GM18498 (cell line): ENCODE measurements at regions not wholly inside any gene's neighbourhood (a gene's known extent, or its start where the extent isn't known, plus 50 kb on each side); places are given as distances from the start of the nearest gene placed in this dataset.

Source experiments
- ATAC-seq: cut with Tn5 transposase; IDR thresholded peaks from one replicate; pipeline ENCODE4 v1.9.1; 2021; ENCODE audit warnings: mild to moderate bottlenecking, moderate library complexity; ENCODE audit not compliant: unreplicated experiment

DNA sequence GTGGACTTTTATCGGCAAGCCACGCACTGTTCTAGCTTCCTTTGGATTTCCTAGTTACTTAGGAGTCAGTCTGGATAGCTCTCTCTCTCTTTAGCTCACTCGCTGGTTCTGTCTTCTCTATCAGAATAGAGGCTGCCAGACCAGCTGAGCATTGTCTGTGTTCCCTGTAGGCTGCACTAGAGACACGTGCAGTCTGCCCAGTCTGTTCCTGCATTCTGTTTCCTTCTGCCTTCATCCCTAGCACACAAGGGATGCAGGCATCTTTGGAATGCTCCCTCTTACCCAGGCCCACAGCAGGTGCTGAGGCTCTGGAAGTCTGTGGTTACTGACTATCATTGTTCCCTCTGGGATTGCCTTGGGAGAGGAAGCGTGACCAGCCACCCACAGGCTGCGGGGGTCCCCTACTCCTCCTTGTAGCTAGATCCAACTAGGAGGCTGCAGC, 322.8 kb downstream of the ZNF621 start:
- ATAC-seq: no peak

DNA sequence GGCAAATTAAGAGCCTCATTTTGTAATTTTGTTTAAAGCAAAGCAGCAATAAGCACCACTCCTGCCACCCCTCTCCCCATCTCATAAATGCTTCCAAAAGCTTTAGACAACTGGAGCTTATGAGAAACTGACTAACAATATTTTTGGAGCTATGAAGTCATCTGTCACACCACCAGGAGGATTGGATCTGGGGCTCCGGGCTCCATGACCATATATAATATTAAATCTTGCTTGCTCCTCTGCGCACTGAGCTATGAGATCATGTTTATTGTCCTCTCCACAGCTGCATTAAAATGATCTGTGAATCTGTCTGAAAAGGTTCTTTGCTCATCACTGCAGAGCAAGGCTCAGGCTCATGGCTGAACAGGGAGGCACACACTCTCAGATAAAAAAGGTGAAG, 323.7 kb downstream of the ZNF621 start:
- ATAC-seq: no peak

DNA sequence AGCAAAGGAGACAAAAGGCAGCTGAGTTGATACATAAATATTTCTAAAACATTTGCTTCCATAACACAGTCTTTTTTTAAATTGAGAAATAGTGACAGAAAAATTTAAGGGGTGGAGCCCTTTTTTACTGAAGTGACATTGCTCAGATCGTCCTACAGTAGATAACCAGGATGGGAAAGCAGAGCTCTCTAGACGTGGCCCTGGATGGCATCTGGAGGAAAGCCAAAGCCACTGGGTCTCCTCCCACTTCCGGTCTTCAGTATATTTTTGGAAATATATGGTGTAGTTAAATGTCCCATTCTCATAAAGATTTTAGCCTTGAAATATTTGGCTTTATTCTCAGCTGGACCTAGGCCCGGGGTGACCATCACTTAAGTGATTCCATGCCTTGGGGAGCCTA, 326.1 kb downstream of the ZNF621 start:
- no peak for ATAC-seq

DNA sequence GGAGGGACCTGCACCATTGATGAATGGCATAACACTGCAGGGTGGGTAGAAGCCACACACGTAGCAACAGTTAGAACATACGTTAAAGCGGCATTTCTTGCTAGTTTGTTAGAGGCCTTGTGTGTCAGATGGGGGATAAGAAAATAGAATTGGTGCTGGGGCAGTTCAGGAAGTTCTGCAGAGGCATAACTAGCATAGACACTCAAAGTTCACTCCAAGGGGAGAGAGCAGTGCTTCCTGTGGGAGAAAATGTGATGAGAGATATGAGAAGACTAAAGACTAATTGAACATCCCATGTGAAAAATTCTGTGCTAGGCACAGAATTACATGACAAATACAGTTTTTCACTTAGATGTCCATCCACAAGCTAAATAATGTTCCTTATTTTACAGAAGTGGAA, 327.1 kb downstream of the ZNF621 start:
- ATAC-seq: no peak

DNA sequence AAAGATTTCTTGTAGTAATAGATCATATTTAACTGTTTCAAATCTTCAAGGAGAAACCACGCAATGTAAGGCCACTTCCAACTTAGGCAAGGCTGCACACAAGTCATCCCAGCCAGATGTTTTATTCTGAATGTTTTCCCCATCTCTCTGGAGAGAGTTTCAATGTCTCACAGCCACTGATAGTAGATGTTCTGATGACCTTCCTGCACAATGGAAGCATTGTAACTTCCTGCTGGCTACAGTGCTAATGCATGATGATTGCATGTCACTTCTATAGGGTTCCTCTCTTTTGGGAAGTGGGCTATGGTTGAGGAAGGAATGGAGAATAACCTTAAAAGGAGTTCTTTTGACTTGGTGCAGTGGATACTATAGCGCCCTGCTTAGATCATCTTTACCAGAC, 328.0 kb downstream of the ZNF621 start:
- no peak for ATAC-seq

DNA sequence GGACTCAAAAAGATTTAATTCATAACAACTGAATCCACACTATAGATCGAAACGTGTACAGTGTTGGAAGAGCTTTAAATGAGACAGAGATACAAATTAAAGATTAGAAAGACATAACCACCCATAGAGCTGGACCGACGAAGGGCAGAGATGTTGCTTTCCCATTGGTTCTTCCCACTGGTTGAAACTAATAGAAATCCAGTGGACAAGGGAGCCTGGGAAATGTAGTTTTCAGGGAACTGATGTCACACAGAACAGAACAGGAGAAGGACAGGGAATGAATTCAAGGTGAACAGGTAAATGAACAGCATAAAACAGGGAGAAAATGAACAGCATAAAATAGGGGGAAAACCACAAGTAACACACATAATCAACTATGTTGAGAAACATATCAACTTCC, 328.7 kb downstream of the ZNF621 start:
- no peak for ATAC-seq

DNA sequence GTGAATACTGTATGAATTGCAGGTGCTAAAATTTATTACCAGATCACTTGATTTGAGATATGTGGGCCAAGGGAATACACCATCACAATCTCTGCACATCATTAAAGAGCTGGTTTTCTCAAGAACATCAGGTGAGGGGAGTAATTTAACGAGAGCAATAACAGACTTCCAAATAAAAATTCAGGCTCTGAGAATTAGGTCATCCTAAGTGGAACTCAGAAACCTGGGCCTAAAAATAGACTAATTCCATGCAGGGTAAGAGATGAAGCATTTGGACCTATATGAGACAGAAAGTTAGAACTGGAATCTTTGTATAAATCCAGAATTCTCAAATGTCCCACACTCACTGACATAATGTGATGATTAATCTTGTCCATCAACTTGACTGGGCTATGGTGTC, 331.1 kb downstream of the ZNF621 start:
- ATAC-seq: no peak

DNA sequence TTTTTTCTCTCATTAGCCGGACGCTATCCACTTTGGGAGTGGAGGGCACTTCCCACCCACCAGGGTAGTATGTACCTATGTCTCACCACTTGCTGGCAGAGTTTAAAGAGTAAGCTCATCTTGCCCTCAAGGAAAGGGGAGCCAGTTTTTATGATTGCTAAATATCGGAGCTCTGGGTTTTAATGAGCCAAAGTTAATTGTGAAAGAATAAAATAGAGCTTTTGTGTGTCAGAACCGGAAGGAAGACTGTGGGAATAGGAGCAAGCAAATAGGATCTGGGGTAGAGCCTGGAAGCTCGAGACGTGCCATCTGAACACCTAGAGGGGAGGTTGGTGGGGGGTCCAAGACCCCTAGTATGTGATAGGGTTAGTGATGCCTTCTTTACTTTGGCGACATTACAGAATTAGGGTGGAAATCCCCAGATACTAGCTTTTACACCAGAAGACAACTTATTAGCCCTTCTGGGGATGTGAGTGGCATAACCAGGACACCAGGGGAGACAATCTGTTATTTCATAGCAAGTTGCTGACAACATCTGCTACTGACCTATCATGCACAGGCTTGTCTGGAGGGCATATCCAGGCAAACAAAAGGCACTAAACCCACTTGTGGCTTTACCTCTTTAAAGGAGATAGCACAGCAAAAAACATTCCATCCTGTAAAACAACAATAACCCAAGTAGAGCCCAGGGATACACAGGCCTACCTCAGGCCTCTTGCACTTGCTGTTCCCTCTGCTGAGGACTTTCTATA, 333.8 kb downstream of the ZNF621 start:
- ATAC-seq: no peak

DNA sequence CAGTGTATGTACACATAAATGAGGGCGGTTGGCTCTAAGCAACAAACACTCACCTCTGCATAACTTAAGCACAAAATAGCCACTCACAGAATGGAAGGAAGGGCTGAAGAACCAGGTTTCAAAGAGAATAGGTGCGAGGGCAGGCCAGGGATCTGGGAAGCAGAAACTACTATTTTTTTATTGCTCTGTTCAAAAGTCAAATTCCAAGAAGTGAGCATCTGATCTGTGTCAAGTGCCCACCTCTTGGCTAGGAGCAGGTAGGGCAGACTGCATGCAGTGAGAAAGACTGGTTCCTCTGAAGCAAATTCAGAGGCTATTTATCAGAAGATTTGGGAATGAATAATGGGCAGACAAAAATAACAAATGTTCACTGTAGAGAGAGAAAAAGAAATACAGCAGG, 336.4 kb upstream of the CTNNB1 start:
- ATAC-seq: no peak

DNA sequence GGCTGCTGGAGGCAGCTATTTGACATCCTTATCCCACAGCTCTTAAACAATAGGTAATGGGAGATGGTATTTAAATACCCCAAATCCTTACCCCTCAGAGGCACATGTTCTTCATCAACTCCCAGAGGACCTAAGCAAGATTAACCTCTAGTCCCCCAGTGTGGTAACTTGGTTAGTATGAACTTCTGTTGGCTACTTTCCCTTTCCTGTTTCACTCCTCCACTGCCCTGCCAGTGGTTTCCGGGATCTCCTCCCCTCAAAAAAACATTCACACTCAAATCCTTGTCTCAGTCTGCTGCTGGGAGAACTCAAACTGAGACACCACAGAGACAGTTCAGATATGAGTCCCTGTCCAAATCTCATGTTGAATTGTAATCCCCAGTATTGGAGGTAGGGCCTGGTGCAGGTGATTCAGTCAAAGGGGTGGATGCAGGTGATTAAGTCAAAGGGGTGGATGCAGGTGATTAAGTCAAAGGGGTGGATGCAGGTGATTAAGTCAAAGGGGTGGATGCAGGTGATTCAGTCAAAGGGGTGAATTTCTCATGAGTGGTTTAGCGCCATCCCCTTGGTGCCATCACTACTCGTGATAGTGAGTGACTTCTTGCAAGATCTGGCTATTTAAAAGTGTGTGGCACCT, 335.0 kb upstream of the CTNNB1 start:
- no peak for ATAC-seq

DNA sequence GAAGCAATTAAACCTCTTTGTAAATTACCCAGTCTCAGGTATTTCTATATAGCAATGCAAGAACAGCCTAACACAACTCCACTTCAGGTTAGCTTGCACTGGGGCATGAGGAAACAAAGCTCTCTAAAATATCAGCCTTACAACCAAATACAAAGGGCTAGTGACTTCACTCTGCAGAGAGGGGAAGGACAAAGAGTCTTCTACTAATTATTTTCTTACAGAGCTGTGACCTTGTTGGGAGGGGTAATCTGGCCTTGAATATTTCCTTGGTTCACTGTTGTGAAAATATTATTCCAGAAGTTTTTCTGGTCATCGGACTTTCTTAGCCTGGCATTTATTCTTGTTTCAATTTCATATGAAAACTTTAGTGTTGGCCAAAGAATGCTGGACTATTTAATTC, 334.4 kb upstream of the CTNNB1 start:
- no peak for ATAC-seq

DNA sequence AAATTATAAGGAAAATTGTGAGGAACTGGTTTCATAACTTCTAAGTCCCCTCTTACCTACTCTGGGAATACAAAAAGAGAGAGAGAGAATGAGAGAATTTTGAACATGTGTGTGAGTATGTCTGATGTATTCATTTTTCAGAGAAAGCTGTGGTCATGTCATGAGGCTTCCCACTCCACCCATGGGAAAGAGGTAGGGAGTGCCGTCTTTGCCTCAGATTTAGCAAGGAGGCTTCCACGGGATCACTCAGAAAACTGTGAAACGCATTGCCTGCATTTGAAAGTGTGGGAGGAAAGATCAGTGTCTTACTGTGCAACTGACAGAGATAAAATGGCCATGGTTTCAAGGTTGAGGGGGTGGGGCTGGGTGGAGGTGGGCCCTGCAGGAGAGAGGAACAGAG, 331.5 kb upstream of the CTNNB1 start:
- no peak for ATAC-seq

DNA sequence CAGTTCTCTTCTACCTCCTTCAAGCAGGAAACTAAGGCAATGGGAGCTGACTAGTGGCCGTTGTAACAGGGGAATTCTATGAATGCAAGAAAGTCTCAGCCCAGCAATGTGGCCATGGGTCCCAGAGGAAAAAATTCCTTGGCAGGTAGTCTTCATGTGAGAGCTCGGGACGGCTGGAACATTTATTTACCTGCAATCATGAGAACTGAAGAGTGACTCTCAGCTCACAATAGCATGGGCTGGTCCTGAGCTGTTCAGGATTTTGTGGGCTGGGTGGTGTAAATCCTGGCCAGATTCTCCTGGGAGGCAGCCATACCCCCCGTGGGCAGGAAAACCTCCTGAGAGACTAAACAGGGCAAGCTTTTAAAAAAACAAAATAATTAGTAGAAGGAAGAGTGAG, 330.3 kb upstream of the CTNNB1 start:
- no peak for ATAC-seq

DNA sequence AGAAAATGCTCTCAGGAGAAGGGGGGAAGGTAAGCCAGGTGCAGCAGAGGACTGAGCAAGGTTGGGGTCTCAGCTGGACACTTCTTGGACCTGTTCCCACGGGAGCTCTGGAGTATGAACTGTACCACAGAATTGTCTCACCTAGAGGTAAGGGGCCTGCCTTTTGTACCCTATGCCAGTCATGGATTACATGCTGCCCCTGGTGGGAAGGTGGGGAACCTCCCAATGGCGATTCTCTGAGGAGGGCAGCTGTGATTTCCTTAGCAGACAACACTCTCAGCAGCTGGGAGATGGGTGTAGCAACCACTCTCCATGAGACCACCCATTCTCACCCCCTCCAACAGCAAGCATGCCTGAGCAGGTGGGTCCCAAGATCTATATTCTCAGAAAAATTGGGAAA, 329.4 kb upstream of the CTNNB1 start:
- ATAC-seq: no peak

DNA sequence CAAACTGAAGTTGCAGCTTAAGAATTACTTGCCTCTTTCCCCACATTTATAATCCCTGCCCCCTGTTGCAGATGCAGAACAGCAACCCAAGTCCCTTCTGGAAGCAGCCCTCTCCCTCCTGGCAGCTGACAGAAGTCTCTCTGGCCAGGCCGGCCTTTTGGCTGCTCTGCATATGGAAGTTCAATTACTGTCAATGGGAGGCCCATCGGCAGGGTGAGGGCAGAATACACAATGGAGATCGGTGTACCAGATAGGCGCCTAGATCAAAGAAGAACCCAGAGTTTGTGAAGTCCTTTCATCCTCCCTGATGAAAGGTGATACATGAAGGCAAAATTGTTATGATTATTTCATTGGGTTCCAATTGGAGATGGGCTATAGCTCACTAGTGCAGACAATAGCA, 327.9 kb upstream of the CTNNB1 start:
- ATAC-seq: no peak

DNA sequence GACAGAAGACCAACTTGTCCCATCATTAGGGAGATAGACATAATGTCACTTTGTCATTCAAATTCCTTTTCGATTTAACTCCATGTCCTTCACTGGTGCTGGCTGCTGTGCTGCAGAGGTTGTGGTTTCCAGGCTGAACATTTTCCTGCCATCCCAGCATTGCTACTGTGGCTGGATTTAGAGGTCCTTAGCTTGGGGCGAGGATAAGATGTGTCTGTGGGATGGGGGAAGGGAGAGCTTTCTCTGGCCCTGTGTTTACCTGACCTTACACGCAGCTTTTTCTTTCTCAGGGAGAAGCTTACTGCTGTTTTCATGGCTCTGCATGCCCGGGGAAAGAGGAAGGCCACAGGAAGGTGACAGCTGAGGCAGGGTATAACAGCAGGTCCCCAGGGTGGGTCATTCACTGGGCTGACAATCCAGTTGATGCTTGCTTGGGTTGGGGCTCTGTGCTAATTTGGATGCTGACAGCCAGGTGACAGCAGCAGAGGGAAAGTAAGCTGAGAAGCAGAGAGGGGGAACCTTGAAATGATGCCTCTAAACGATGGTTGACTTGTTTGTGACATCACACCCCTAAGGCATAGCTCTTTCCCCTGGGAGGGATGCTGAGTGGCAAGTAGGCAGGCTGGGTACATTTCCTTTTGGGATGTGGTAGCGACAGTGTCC, 326.9 kb upstream of the CTNNB1 start:
- no peak for ATAC-seq

DNA sequence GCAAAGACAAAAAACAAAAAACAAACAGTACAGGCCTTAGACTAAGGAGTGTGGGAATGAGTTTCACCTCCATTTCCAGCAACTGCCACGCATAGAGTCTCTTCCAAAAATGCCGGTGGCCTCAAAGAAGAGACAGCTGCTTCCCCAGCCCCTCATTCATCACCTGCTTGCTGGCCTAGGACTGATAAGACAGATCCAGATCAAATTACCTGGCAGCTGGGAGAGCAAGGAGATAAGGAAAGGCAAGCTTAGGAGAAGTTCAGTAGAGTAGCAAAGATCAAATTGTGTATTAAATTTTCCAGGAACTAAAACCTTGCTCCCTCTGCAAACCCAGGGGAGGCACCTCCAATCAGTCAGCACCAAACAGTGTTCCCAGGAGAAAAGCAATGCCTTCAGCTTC, 325.8 kb upstream of the CTNNB1 start:
- no peak for ATAC-seq

DNA sequence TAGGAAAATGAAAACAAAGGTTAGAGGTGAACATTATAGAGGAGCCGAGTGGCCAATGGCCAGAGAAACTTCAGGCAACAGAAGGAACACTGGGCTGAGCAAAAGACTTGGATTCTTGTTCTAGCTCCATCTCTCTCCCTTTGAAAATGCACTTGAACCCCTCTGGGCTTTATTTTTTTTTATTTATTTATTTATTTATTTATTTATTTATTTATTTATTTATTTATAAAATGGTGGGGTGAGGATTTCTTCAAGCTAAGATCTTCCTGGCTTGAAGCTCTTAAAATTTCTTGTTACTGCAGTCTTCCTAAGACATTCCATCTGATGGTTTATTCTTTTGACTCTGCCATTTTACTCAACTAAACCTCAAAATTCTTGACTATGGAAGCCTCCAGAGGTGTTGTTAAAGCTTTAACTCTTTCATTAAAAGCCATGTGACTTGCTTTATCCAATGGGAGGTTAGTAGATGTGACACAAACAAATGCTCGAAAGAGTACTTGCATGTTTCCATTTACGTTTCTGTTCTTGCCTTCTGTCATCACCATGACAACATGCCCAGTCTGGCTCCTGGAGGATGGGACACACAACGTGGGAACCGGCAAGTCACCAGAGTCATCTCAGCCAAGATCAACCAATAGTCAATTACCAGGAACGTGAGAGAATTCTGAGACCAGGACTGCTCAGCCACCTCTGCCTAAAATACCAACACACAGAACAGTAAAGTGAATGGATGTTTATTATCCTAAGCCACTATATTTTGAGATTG, 325.2 kb upstream of the CTNNB1 start:
- ATAC-seq: no peak

DNA sequence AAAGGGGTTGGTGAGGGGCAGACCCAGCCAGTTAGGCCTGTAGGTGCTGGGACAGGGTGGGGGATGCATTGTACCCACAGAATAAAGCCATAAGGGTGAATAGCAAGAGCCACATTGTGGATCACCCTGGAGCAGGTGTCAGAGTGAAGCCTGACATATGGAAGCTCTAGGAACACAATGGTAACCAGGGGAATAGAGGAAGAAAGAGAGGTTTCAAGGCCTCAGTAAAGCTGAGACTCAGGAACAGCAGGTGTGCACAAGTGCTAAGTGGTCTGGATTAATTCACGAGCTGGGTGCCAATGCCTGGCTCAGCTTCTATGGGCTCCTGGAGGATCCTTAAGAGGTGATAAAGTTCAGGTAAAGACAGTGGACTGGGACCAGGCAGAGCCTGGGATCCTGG, 323.7 kb upstream of the CTNNB1 start:
- no peak for ATAC-seq

DNA sequence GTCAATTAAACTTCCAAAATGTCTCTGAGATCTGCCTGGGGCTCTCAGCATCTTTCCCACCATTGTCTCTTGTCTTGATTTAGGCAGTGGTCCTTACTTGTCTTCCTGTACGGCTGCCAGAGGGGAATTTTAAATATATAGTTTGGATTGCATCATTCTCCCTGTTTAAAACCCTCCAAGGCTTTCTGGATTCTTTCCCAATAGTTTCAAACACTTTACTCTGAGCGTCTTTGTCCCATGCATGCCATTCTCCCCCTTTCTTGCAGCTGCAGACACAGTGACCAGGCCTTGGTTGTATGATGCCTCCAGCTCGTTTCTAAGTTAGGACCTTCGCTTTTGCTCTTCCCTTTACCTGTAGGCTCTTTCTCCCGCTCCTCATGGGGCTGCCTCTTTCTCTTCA, 323.3 kb upstream of the CTNNB1 start:
- no peak for ATAC-seq

DNA sequence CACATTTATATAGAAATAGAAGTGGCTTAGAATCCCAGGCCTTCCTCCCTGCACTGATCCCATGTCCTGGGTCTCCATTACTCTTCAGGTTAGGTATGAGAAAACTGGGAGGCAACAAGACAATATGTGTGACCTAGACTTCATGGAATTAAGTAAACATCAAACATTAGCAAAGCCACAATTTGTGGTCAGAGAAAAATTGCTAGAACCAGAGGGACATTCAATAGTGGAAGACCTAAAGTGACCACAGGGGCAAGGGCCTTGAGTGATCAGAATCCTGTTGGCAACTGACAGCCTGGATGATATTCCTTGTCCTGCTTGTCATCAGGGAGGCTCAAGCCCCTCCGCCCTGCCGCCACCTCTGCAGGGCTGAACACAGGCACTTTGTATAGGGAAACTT, 322.8 kb upstream of the CTNNB1 start:
- no peak for ATAC-seq
